GM23338 (cell line): ENCODE measurements at regions not wholly inside any gene's neighbourhood (a gene's known extent, or its start where the extent isn't known, plus 50 kb on each side); places are given as distances from the start of the nearest gene placed in this dataset.

ENCODE experiments used
- ATAC-seq: fragments of 200-7000 bp; cut with Tn5 transposase; 3 replicates; pipeline ENCODE4 v1.9.1; 2020
- DNase-seq: peaks from one replicate; pipeline ENCODE4 v3.0.0-alpha.2; 2015; ENCODE audit warnings: low spot score
- H2AFZ ChIP-seq: fragments of 200-600 bp; sonication (generic); 2 replicates; pipeline ENCODE4 v1.8.0; 2016; ENCODE audit warnings: antibody characterized with exemption, mild to moderate bottlenecking, moderate library complexity
- H3F3A ChIP-seq: fragments of 200-600 bp; sonication (generic); replicated peaks from 2 replicates; pipeline ENCODE4 v1.8.0; 2017; ENCODE audit warnings: antibody characterized with exemption, mixed run types, low read depth
- H3K27ac ChIP-seq: fragments of 200-600 bp; sonication (generic); 2 replicates; pipeline ENCODE4 v1.6.1; 2016; ENCODE audit warnings: low read depth
- H3K27me3 ChIP-seq: fragments of 200-600 bp; sonication (generic); 2 replicates; pipeline ENCODE4 v1.8.0; 2016; ENCODE audit warnings: mild to moderate bottlenecking, mixed run types, moderate library complexity; ENCODE audit not compliant: insufficient read depth
- H3K36me3 ChIP-seq: fragments of 200-600 bp; sonication (generic); 2 replicates; pipeline ENCODE4 v1.8.0; 2016; ENCODE audit warnings: mild to moderate bottlenecking; ENCODE audit not compliant: insufficient read depth
- H3K4me1 ChIP-seq: fragments of 200-600 bp; sonication (generic); 2 replicates; pipeline ENCODE4 v1.8.0; 2016; ENCODE audit warnings: mild to moderate bottlenecking, moderate library complexity; ENCODE audit not compliant: insufficient read depth
- H3K4me2 ChIP-seq: fragments of 200-600 bp; sonication (generic); 2 replicates; pipeline ENCODE4 v1.7.1; 2017; ENCODE audit warnings: mixed run types
- H3K4me3 ChIP-seq: fragments of 200-600 bp; sonication (generic); 2 replicates; pipeline ENCODE4 v1.6.1; 2016; ENCODE audit warnings: mixed run types
- H3K79me2 ChIP-seq: fragments of 200-600 bp; sonication (generic); replicated peaks from 2 replicates; pipeline ENCODE4 v1.8.0; 2017; ENCODE audit warnings: mild to moderate bottlenecking; ENCODE audit not compliant: insufficient read depth
- H3K9me2 ChIP-seq: fragments of 200-600 bp; sonication (generic); 2 replicates; pipeline ENCODE4 v1.8.0; 2017; ENCODE audit not compliant: insufficient read depth
- H4K20me1 ChIP-seq: fragments of 200-600 bp; sonication (generic); replicated peaks from 2 replicates; pipeline ENCODE4 v1.8.0; 2017; ENCODE audit warnings: mild to moderate bottlenecking; ENCODE audit not compliant: insufficient read depth
- H3K27ac Mint-ChIP-seq: 2 replicates; pipeline ENCODE4 v1.8.0; 2020; ENCODE audit warnings: inconsistent platforms, mild to moderate bottlenecking, moderate library complexity, mixed read lengths
- H3K27me3 Mint-ChIP-seq: 3 replicates; pipeline ENCODE4 v1.8.0; 2022; ENCODE audit warnings: low read depth, mild to moderate bottlenecking, moderate library complexity, mixed read lengths, inconsistent platforms; ENCODE audit not compliant: insufficient read depth, poor library complexity
- H3K36me3 Mint-ChIP-seq: 3 replicates; pipeline ENCODE4 v1.8.0; 2021; ENCODE audit warnings: low read depth, mild to moderate bottlenecking, inconsistent platforms, moderate library complexity, mixed read lengths
- H3K4me1 Mint-ChIP-seq: 3 replicates; pipeline ENCODE4 v1.8.0; 2020; ENCODE audit warnings: mild to moderate bottlenecking, inconsistent platforms, mixed read lengths
- H3K4me3 Mint-ChIP-seq: 3 replicates; pipeline ENCODE4 v1.8.0; 2021; ENCODE audit warnings: moderate library complexity, mild to moderate bottlenecking, inconsistent platforms, mixed read lengths
- H3K9me3 Mint-ChIP-seq: 3 replicates; pipeline ENCODE4 v1.8.0; 2020; ENCODE audit warnings: moderate library complexity, mild to moderate bottlenecking, inconsistent platforms, mixed read lengths
- CREB1 ChIP-seq: fragments of 250-450 bp; sonication (Bioruptor Pico); IDR thresholded peaks from 2 replicates; pipeline ENCODE4 v1.5.0; 2020; ENCODE audit warnings: low read depth, mild to moderate bottlenecking, moderate library complexity
- EZH2 ChIP-seq: fragments of 200-600 bp; sonication (generic); IDR thresholded peaks from one replicate; pipeline ENCODE4 v1.8.0; 2017; ENCODE audit warnings: antibody characterized with exemption, mild to moderate bottlenecking, low read depth; ENCODE audit not compliant: unreplicated experiment
- EZH2phosphoT487 ChIP-seq: fragments of 200-600 bp; sonication (generic); IDR thresholded peaks from one replicate; pipeline ENCODE4 v1.8.1; 2018; ENCODE audit warnings: antibody characterized with exemption; ENCODE audit not compliant: unreplicated experiment
- JUNB ChIP-seq: IDR thresholded peaks from one replicate; pipeline ENCODE4 v1.6.1; 2016; ENCODE audit warnings: antibody characterized with exemption; ENCODE audit not compliant: unreplicated experiment
- NANOG ChIP-seq: IDR thresholded peaks from 2 replicates; pipeline ENCODE4 v1.6.1; 2016; ENCODE audit warnings: antibody characterized with exemption, borderline replicate concordance
- POLR2AphosphoS5 ChIP-seq: IDR thresholded peaks from 2 replicates; pipeline ENCODE4 v1.6.1; 2016; ENCODE audit warnings: antibody characterized with exemption, low read depth
- REST ChIP-seq: IDR thresholded peaks from one replicate; pipeline ENCODE4 v1.6.1; 2018; ENCODE audit warnings: antibody characterized with exemption; ENCODE audit not compliant: unreplicated experiment
- STAT1 ChIP-seq: IDR thresholded peaks from one replicate; pipeline ENCODE4 v1.6.1; 2016; ENCODE audit warnings: antibody characterized with exemption; ENCODE audit not compliant: unreplicated experiment
- ZNF114 ChIP-seq: fragments of 250-450 bp; sonication (Bioruptor Pico); IDR thresholded peaks from 2 replicates; pipeline ENCODE4 v1.5.0; 2020; ENCODE audit warnings: mild to moderate bottlenecking, moderate library complexity
- ZNF331 ChIP-seq: fragments of 250-450 bp; sonication (Bioruptor Pico); IDR thresholded peaks from 2 replicates; pipeline ENCODE4 v1.5.0; 2020; ENCODE audit warnings: low read depth, mild to moderate bottlenecking, moderate library complexity
- TF ChIP-seq, protein P1 (sequence below), 2 experiments: fragments of 200-600 bp in 1 of 2; sonication (generic) in 1 of 2; conservative IDR thresholded peaks; 2 replicates each; pipeline versions ENCODE4 v1.5.1 to v1.6.1; 2016 to 2017; ENCODE audit warnings: antibody characterized with exemption in 2 of 2, low read depth in 2 of 2, mild to moderate bottlenecking in 2 of 2, moderate library complexity in 1 of 2
- TF ChIP-seq, protein P2 (sequence below): IDR thresholded peaks from 2 replicates; pipeline ENCODE4 v1.6.1; 2016; ENCODE audit warnings: antibody characterized with exemption
- TF ChIP-seq, protein P3 (sequence below): fragments of 250-450 bp; sonication (Bioruptor Pico); IDR thresholded peaks from 2 replicates; pipeline ENCODE4 v1.5.0; 2020; ENCODE audit warnings: mild to moderate bottlenecking, moderate library complexity

- no peaks in the 10 kb centered on the region for H3K27me3 Mint-ChIP-seq
- Histone ChIP-seq H3F3A (no peaks in the 10 kb centered on the region), H3K9me2 (no peaks in the 10 kb centered on the region), H3K4me2 (no peak overlapping the region), H3K36me3 (no peaks in the 10 kb centered on the region), H3K79me2 (no peaks in the 10 kb centered on the region), H4K20me1 (no peaks in the 10 kb centered on the region), H3K4me1 (no peaks in the 10 kb centered on the region), H3K27ac (no peak overlapping the region), H3K4me3 (no peak overlapping the region), H3K27me3 (no peaks in the 10 kb centered on the region), H2AFZ (no peak overlapping the region)
- H3K36me3 Mint-ChIP-seq, result no peaks in the 10 kb centered on the region
- H3K27ac Mint-ChIP-seq, result no peak overlapping the region
- no peak overlapping the region for H3K4me3 Mint-ChIP-seq
- no peaks in the 10 kb centered on the region for H3K4me1 Mint-ChIP-seq
- H3K9me3 Mint-ChIP-seq, result 0 out of 3 replicates have a peak, but pooled peaks cover 5% of the 10 kb centered on the region
- ATAC-seq (no peak), DNase-seq (no peak)
- TF ChIP-seq POLR2AphosphoS5 (no peak), REST (no peak), EZH2 (no peak), NANOG (no peak), EZH2phosphoT487 (no peak), ZNF114 (no peak), JUNB (no peak), ZNF331 (CRISPR knock-in tag) (no peak), STAT1 (no peak), CREB1 (CRISPR knock-in tag) (no peak)
- TF ChIP-seq, protein P1, sequence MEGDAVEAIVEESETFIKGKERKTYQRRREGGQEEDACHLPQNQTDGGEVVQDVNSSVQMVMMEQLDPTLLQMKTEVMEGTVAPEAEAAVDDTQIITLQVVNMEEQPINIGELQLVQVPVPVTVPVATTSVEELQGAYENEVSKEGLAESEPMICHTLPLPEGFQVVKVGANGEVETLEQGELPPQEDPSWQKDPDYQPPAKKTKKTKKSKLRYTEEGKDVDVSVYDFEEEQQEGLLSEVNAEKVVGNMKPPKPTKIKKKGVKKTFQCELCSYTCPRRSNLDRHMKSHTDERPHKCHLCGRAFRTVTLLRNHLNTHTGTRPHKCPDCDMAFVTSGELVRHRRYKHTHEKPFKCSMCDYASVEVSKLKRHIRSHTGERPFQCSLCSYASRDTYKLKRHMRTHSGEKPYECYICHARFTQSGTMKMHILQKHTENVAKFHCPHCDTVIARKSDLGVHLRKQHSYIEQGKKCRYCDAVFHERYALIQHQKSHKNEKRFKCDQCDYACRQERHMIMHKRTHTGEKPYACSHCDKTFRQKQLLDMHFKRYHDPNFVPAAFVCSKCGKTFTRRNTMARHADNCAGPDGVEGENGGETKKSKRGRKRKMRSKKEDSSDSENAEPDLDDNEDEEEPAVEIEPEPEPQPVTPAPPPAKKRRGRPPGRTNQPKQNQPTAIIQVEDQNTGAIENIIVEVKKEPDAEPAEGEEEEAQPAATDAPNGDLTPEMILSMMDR (conservative IDR thresholded peaks at IDR 0.05; ENCODE audit: low read depth in 2 of 2), result no peak
- TF ChIP-seq, protein P2, sequence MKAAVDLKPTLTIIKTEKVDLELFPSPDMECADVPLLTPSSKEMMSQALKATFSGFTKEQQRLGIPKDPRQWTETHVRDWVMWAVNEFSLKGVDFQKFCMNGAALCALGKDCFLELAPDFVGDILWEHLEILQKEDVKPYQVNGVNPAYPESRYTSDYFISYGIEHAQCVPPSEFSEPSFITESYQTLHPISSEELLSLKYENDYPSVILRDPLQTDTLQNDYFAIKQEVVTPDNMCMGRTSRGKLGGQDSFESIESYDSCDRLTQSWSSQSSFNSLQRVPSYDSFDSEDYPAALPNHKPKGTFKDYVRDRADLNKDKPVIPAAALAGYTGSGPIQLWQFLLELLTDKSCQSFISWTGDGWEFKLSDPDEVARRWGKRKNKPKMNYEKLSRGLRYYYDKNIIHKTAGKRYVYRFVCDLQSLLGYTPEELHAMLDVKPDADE, result no peak
- TF ChIP-seq, protein P3, sequence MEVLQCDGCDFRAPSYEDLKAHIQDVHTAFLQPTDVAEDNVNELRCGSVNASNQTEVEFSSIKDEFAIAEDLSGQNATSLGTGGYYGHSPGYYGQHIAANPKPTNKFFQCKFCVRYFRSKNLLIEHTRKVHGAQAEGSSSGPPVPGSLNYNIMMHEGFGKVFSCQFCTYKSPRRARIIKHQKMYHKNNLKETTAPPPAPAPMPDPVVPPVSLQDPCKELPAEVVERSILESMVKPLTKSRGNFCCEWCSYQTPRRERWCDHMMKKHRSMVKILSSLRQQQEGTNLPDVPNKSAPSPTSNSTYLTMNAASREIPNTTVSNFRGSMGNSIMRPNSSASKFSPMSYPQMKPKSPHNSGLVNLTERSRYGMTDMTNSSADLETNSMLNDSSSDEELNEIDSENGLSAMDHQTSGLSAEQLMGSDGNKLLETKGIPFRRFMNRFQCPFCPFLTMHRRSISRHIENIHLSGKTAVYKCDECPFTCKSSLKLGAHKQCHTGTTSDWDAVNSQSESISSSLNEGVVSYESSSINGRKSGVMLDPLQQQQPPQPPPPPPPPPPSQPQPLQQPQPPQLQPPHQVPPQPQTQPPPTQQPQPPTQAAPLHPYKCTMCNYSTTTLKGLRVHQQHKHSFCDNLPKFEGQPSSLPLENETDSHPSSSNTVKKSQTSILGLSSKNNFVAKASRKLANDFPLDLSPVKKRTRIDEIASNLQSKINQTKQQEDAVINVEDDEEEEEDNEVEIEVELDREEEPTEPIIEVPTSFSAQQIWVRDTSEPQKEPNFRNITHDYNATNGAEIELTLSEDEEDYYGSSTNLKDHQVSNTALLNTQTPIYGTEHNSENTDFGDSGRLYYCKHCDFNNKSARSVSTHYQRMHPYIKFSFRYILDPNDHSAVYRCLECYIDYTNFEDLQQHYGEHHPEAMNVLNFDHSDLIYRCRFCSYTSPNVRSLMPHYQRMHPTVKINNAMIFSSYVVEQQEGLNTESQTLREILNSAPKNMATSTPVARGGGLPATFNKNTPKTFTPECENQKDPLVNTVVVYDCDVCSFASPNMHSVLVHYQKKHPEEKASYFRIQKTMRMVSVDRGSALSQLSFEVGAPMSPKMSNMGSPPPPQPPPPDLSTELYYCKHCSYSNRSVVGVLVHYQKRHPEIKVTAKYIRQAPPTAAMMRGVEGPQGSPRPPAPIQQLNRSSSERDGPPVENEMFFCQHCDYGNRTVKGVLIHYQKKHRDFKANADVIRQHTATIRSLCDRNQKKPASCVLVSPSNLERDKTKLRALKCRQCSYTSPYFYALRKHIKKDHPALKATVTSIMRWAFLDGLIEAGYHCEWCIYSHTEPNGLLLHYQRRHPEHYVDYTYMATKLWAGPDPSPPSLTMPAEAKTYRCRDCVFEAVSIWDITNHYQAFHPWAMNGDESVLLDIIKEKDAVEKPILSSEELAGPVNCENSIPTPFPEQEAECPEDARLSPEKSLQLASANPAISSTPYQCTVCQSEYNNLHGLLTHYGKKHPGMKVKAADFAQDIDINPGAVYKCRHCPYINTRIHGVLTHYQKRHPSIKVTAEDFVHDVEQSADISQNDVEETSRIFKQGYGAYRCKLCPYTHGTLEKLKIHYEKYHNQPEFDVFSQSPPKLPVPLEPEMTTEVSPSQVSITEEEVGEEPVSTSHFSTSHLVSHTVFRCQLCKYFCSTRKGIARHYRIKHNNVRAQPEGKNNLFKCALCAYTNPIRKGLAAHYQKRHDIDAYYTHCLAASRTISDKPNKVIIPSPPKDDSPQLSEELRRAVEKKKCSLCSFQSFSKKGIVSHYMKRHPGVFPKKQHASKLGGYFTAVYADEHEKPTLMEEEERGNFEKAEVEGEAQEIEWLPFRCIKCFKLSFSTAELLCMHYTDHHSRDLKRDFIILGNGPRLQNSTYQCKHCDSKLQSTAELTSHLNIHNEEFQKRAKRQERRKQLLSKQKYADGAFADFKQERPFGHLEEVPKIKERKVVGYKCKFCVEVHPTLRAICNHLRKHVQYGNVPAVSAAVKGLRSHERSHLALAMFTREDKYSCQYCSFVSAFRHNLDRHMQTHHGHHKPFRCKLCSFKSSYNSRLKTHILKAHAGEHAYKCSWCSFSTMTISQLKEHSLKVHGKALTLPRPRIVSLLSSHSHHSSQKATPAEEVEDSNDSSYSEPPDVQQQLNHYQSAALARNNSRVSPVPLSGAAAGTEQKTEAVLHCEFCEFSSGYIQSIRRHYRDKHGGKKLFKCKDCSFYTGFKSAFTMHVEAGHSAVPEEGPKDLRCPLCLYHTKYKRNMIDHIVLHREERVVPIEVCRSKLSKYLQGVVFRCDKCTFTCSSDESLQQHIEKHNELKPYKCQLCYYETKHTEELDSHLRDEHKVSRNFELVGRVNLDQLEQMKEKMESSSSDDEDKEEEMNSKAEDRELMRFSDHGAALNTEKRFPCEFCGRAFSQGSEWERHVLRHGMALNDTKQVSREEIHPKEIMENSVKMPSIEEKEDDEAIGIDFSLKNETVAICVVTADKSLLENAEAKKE (CRISPR knock-in tag), result no peak
Measured at GRCh38 chr3:74812756-74813155, 198.3 kb upstream of the CNTN3 start.
